GM21526 (cell line): ENCODE measurements at regions not wholly inside any gene's neighbourhood (a gene's known extent, or its start where the extent isn't known, plus 50 kb on each side); places are given as distances from the start of the nearest gene placed in this dataset.
"Not testable (repeated sequence)": the region's sequence is repeated elsewhere in the genome, so short reads cannot be mapped to it uniquely, and the experiment has no call there.

ENCODE experiments used
- ATAC-seq: cut with Tn5 transposase; IDR thresholded peaks from one replicate; pipeline ENCODE4 v1.9.1; 2021; ENCODE audit warnings: moderate library complexity; ENCODE audit not compliant: unreplicated experiment, low FRiP score

DNA sequence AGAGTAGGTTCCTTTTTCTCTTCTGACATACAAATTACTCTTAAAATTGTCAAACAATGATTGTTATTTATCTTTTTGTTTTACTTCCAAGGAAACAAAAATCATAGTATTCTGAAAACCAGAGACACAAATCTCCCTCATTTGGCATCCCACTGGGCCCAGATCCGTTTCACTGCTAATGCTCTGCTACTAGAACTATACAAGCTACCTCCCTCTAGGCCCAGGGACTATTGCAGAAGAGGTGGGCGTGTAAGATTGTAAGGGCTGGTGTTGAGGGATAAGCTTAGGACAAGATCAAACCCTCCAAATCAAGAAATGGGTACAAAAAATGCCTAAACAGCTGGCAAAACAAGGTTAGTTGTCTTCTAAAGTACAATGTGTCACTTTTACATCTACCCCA lies 928.9 kb upstream of the CDH10 start:
- no peak for ATAC-seq

DNA sequence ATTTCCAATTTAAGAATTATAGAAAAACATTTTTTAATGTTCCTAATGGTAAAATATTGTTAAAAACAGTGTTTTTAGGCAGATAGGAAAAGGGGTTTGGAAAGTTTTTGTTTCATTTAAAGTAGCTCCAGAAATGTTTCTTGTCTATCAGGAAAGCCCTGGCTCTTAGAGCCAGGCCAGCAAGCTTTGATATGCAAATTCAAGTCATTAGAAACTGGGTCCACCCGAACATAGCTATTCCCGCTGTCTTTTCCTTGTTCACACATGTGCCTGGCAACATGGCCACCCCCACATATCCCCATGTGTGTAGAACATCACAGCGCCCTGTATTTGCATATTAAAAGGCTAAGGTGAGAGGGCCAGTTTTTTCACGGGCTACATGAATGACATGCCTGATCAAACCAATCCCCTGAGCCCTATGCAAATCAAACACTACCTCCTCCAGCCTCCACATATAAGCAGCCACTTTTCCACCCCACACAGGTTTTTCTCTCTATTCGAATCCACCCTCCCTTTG lies 925.3 kb upstream of the CDH10 start:
- no peak for ATAC-seq

DNA sequence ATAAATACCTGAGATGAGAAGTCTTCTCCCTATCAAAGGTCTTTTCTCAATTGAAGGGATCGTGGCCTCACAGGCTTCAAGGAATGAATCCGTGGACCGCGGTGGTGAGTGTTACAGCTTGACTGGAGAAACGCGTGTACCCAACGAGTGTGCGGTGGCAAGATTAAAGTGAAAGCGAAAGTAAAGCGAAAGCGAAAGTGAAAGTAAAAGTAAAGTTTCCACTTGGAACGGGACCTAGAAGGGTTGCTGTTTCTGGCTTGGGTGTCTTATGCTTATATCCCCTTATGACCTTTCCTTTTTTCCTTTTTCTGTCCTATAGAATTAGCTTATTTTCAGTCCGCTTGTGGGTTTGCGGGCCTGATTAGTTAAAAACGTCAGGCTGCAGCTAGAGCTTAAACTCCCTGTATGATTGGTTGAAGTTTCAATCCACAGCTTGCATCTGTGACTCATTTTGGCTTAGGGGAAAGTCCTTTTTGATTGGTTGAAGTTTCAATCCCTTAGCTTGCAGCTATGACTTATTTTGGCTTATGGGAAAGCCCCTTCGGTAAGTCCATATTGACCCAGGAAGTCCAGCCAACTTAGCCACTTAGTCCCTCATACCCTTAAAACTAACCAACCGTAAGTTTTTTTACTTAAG lies 924.3 kb upstream of the CDH10 start:
- ATAC-seq = no peak

DNA sequence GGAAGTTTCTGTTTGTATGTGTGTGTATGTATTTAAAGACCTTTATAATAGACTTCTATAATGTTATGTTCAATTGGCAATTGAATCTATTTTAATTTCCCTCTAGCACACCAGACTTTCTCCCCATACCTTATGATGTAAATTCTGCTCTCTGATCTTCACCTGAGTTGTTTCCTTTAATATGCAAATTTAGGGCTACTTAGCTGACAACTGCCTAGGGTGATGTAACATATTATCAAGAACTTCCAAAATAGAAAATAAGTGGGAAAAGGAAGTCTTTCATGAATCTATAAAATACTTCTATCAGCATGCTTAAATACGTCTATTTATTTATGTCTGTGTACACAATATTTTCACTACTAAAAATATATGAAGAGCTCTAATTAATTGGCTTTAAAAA lies 923.5 kb upstream of the CDH10 start:
- no peak for ATAC-seq

DNA sequence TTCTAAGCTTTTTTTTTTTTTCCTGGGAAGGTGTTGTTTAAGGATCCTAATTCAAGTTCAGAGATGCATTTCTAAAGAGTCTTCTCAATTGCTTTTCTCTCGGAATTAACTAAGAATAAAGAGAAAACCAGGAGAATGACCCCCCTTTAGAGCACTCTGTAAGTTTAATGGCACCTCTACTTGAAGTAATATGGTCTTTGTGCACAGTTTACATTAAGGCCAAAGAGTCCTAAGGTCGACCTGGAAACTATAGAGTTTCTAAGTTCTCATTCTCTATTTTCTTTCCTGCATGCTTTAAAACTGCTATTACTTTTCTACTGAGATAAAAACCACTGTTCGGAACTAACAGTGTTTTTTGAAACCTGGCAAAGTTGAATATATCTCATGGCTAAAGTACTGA lies 923.1 kb upstream of the CDH10 start:
- ATAC-seq = no peak

DNA sequence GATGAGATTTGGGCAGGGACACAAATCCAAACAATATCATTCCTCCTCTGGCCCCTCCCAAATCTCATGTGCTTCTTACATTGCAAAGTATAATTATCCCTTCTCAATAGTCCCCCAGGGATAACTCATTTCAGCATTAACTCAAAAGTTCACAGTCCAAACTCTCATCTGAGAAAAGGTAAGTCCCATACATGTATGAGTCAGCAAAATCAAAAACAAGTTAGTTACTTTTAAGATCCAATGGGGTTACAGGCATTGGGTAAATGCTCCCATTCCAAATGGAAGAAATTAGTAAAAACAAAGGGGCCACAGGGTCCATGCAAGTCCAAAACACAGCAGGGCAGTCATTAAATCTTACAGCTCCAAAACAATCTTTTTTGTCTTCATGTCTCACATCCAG lies 917.9 kb upstream of the CDH10 start:
- no peak for ATAC-seq

DNA sequence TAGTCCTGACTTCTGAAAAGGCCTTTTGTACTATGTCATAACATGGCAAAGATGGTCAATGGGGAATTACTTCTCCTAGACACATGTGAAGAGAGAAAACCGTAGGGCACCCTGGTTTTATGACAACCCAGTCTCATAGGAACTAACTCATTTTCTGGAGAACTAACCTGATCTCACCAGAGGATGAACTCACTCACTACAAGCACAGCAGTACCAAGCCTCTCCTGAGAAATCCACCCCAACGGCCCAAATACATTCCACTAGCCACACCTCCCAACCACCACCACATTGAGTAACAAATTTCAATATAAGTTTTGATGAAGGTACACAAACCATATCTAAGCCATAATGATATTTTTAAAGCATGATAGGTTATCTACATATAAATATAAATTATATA lies 909.3 kb upstream of the CDH10 start:
- ATAC-seq = no peak

DNA sequence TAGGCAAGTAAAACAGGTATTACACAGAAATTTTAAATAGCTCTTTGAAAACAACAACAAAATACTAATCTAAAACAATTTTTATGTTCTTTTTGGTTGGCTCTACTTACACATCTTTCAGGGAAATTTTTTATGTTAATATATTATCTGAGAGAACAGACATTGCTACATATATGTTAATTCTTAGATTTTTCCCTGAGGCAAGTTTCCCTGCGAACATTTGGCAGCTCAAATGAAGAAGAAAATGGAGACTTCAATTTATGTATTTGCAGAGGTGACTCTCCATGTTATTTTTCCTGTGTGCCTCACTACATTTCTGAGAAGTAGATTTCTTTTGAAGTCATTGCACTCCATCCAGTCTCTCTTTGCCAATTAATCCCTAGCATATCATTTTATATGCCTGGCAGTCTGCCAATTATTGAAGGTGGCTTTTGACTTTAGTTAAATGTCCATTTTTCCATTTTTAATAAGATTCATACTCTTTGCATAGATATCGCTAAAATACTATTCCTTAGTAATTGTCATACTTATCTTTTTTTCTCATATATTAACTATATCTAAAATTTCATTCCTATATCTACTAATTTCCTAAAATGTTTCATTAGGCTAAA lies 908.2 kb upstream of the CDH10 start:
- ATAC-seq = no peak

DNA sequence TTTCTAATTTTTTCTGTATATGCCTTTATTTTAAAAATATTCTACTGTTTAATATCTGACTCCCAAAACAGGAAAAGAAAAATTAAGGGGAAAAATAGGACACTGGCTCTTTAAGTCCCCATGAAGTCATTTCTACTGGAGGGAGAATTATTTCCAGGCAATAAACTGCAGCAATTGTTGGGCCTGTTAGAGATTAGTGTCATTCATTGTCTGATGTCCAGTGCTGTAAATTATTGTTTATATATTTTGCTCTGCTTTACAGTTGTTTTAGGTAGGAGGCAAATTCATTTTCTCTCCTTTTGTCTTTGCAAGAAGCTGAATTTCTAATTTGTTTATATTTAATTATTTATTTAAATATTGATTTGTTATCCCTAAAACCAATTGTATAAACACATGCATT lies 906.0 kb upstream of the CDH10 start:
- no peak for ATAC-seq

DNA sequence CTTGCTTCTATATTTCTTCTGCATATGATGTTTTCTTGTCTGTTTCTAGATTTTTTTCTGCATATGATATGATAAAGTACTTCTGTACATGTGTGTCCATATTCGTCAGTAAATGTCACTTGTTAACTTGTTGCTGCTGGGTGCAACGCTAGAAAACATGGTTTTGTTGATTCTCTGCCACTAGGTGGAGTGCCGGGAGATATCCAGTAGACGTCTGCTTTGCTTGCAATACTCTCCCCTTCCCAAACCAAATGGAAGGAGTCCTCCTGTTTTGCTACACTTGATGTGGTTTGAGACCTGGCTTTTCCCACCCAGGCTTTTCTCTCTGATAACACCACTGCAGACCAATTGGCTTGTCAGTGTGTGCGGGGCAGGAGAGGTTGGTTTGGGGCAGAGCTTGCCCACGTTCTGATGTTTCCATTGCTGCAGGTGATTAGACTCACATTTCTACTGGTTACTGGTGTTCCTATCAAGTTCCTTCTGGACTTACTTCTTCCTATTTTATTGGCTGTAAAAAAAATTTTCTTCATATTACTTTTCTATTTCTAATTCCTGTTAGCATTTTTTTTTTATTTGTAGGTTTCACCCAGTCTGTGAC lies 900.0 kb upstream of the CDH10 start:
- no peak for ATAC-seq

DNA sequence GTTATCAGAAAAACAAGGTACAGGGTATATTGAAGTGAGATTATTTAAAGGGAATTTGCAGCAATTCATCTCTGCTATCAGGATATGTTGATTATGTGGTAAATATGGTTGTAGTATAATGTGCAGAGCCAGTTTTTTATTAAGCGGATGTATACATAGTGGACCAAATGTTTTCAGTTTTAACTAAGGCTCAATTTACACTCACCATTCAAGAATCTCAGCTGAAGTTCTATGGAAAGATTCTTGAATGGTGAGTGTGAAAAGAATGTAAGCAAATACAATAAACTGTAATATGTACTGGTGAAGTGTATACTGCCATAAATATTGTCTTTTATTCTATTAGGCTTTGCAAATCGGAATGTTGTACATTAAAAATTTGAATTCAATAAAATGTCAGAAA lies 895.9 kb upstream of the CDH10 start:
- no peak for ATAC-seq

DNA sequence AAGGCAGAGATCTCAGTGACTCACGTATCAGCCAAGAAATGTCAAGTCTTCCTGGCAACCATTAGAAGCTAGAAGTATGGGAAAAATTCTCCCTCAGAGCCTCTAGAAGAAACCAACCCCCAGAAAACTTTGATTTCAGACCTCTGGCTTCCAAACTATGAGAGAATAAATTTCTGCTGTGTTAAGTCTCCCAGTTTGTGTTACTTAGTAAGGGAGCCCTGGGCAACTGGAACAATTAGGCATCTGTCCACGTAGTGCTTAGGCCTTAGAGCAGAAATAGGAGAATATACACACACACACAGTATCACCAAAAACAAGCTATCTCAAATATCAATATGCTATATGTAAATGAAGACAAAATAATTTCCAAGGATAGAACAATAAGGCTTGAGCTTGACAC lies 894.8 kb upstream of the CDH10 start:
- ATAC-seq = no peak

DNA sequence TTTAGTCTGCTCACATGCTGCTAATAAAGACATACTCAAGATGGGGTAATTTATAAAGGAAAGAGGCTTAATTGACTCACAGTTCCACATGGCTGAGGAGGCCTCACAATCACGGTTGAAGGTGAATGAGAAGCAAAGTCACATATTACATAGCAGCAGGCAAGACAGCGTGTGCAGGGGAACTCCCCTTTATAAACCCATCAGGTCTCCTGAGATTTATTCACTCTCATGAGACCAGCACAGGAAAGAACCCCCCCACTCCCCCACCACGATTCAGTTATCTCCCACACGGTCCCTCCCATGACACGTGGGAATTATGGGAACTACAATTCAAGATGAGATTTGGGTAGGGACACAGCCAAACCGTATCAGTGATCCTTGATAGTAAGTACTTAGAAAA lies 891.7 kb upstream of the CDH10 start:
- ATAC-seq = not testable (repeated sequence)

DNA sequence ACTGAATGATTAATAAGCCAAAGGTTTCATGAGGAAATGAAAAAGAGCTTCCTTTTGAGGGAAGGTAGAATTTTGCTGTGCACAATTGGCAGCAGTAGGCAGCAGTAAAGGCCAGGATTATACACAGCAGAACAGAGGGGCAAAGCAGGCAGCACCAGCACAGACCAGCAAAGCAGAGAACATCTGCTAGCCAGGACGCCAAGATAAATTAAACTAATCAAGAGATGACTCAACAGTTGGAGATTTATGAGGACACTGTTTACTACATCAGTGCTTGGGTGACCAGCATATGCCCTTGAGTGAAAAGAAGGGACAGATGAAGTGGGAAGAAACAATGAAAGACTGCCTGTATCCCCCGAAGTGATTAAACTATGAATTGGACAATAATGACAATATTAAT lies 871.4 kb upstream of the CDH10 start:
- no peak for ATAC-seq

DNA sequence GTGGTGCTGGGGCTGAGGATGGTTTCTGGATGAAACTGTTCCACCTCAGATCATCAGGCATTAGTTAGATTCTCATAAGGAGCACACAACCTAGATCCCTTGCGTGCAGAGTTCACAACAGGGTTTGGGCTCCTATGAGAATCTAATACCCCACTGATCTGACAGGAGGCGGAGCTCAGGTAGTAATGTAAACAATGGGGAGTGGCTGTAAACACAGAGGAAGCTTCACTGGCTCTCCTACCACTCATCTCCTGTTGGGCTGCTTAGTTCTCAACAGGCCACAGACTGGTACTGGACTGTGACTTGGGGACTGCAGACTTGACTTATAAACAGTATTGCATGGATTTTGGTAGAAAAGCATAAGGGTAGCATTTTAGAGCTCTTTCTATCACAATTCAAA lies 870.7 kb upstream of the CDH10 start:
- ATAC-seq = no peak

DNA sequence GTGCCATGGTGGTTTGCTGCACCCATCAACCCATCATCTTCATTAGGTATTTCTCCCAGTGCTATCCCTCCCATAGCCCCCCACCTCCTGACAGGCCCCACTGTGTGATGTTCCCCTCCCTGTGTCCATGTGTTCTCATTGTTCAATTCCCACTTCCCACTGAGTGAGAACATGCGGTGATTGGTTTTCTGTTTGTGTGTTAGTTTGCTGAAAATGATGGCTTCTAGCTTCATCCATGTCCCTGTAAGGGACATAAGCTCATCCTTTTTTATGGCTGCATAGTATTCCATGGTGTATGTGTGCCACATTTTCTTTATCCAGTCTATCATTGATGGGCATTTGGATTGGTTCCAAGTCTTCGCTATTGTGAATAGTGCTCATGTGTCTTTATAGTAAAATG lies 865.9 kb upstream of the CDH10 start:
- not testable (repeated sequence) for ATAC-seq

DNA sequence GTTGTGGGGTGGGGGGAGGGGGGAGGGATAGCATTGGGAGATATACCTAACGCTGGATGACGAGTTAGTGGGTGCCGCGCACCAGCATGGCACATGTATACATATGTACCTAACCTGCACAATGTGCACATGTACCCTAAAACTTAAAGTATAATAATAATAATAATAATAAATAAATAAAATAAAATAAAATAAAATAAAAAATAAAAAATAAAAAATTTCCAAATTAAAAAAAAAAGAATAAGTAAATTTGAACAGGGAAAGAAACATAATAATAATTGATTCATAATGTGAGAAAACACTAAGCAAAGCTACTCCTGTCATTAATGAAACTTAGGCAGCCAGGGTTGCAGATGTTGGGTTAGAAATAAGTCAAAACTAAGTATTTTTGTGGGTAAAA lies 863.2 kb upstream of the CDH10 start:
- ATAC-seq = not testable (repeated sequence)

DNA sequence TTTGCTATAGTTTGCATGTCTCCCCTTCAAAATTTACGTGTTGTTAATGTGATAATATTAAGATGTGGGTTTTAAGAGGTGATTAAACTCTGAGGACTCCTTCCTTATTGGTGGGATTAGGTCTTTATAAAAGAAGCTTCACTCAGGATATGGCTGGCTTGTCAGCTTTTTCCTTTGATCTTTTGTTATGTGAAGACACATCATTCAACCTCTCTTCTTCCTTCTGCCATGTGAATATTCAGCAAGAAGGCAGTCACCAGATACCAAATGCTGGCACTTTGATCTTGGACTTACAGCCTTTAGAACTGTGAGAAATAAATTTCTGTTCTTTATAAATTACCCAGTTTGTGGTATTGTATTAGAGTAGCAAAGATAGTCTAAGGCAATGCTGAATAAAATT lies 855.9 kb upstream of the CDH10 start:
- ATAC-seq = no peak

DNA sequence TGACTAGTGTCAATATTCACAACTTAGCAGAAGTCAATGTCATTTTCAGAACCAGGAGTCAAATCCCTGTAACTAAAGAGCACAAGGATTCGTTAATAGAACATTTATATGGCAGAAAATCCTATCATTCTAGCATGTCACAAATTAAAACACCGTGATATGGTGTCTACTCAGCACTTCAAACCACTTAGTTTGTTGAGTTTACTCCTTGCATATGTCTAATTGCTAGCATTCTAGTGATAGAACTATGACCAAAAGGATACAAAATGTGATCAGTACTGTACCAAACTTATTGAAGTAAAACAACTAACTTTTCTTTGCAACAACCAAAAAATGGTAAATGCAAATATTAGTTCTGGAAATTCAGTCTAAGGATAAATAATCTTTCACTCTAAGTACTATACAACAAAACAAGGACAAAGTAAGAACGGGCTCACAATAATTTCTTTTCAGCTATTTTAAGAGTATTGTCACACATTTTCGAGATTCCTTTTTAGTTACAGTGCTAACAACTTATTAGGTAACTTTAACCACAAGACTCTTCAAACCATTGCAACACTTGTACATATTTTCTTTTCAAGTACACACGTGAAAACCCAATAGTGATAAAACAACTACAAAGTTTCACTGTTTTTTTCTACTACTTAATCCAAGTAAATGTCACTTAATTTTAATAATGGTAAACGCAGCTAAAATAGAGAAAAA lies 845.2 kb upstream of the CDH10 start:
- no peak for ATAC-seq

DNA sequence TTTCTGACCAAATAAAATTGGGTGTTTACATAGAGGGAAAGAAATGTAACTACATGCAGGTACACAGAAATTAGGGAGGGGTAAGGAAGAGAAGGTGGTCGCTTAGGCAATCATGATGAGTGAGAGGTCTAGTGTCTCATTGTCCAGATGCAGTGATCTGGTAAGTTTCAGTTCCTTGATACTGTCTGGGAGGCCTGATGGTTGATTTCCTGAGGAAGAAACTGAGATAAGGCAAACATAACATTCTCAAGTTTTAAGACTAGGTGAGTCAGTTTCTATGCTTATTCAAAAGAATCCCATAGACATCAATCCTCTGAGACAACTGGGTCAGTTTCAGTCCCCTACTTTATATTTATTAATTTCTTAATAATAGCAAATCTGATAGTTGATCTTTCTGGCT lies 843.3 kb upstream of the CDH10 start:
- no peak for ATAC-seq

DNA sequence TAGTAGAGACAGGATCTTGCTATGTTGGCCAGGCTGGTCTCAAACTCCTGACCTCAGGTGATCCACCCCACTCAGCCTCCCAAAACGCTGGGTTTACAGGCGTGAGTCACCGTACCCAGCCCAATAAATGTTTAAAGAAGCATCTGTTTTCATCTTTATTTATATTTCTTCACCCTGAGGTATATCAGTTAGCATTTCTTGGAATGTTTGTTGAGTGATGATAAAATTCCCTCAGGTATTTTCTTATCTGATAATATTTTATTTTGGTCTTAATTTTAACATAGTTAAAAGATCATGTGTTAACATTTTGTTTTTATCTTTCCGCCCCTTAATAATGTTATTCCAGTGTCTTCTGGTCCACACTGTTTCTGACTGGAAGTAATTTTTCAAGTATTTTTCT lies 839.6 kb upstream of the CDH10 start:
- ATAC-seq = no peak

DNA sequence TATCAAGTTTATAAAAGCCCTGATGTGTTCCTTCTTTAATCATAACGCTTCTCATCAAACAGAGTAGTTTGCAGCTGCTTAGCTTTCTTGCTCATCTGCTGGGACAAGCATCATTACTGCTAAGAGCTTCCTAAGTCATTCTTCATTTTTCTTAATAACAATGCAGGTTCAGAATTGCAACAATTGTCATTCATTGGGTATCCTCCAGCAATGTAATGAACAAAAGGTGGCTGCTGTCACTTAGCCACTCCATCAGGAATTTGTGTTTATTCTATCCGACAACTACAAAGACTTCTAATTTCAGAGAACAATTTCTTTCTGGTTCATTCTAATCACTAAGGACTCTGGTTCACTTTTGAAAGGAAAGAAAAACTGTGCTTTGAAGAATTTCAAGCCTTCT lies 836.7 kb upstream of the CDH10 start:
- no peak for ATAC-seq
